ENCODE measurements at regions not wholly inside any gene's neighbourhood (a gene's known extent, or its start where the extent isn't known, plus 50 kb on each side); places are given as distances from the start of the nearest gene placed in this dataset.

DNA sequence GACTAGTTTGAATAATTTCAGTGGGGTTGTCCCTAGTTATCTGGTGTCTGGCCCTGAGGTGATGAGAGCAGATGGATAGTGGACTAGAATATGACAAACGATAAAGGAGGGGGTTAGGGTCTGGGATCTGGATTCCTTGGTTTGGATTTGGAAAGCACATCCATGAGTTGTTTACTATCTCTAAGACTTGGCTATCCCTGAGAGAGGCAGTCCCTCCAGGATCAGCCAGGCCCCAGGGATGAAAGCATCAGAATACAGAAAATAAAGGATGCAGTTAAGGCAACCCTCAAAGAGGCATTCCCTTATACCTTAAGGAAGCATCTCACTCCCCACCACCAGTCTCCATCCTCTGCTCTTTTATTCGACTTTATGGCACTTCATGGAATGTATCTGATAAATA lies 230.7 kb downstream of the NHLRC3 start:
- TF ChIP-seq, protein P1, sequence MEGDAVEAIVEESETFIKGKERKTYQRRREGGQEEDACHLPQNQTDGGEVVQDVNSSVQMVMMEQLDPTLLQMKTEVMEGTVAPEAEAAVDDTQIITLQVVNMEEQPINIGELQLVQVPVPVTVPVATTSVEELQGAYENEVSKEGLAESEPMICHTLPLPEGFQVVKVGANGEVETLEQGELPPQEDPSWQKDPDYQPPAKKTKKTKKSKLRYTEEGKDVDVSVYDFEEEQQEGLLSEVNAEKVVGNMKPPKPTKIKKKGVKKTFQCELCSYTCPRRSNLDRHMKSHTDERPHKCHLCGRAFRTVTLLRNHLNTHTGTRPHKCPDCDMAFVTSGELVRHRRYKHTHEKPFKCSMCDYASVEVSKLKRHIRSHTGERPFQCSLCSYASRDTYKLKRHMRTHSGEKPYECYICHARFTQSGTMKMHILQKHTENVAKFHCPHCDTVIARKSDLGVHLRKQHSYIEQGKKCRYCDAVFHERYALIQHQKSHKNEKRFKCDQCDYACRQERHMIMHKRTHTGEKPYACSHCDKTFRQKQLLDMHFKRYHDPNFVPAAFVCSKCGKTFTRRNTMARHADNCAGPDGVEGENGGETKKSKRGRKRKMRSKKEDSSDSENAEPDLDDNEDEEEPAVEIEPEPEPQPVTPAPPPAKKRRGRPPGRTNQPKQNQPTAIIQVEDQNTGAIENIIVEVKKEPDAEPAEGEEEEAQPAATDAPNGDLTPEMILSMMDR (IDR thresholded peaks at IDR 0.05; ENCODE audit: extremely low read depth, missing control alignments) = no peak

DNA sequence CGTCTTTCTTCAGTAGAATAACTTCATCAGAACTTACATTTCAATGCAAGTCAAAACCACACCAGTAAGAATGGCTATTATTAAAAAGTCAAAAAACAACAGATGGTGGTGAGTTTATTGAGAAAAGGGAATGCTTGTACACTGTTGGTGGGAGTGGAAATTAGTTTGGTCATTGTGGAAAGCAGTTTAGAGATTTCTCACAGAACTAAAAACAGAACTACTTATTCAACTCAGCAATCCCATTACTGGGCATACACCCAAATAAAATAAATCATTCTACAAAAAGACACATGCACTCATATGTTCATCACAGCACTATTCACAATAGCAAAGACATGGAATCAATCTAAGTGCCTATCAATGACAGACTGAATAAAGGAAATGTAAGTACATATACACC lies 231.2 kb downstream of the NHLRC3 start:
- no peak for DNase-seq (ENCODE audit: low spot score)
- TF ChIP-seq, protein P1 (IDR thresholded peaks at IDR 0.05; ENCODE audit: extremely low read depth, missing control alignments) = no peak

More for the DNA sequence above, 230.7 kb downstream of the NHLRC3 start:
- DNase-seq (ENCODE audit: low spot score) = no peak

DNA sequence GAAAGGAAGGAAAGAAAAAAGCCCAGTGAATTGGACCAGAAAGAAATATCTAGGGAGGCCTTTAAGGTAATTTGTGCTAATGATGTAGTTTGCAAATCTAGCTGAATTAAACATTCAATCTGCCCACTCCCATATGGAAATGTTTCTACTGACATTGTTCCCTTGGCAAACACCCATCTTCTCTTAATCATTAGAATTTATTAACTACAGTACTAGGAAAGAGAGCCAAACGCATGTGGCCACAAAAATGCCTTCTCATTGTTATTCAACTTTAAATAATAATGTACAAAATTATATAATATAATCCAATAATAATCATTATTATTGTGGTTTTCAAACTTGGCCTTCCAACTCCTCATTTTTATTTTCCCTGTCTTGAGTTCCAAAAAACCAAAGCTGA lies 234.7 kb downstream of the NHLRC3 start:
- TF ChIP-seq, protein P1 (IDR thresholded peaks at IDR 0.05; ENCODE audit: extremely low read depth, missing control alignments) = no peak
- DNase-seq (ENCODE audit: low spot score) = no peak

DNA sequence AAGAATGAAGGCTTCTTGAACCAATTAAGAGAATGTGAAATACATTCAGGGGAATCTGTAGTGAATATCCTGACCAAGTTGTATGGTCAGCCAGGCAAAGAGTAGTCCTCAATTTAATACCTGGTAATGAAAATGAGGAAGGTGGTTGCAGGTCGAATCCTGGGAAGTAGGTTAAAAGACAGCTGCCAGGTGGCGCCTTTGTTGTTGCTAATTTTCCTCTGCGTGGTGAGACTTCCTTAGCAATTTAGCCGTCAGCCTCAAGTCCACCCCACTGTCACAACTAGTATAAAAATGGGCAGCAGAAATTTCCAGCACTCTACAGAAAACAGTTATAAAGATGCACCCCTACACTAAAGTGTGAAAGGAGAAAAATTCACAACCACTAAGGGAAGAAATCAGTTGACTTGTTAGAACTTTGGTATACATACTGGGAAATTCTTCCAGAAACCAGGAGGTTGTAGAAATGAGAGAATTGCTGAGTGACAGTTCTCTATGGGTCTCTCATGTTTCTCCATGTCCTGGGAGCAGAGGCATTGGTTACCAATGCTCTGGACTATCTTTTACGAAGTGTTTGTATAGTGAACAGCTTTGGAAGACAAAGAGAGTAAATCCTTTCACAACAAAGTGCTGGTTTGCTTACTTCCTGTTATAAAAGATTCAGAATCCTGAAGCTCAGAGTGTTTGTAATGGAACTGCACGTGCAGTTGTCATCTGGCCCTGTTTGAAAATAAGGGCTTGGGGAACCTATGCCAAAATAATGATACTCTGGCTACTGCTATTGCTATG lies 235.9 kb downstream of the NHLRC3 start:
- TF ChIP-seq, protein P1 (IDR thresholded peaks at IDR 0.05; ENCODE audit: extremely low read depth, missing control alignments) = no peak
- peak; percentile 9 for DNase-seq (ENCODE audit: low spot score)

DNA sequence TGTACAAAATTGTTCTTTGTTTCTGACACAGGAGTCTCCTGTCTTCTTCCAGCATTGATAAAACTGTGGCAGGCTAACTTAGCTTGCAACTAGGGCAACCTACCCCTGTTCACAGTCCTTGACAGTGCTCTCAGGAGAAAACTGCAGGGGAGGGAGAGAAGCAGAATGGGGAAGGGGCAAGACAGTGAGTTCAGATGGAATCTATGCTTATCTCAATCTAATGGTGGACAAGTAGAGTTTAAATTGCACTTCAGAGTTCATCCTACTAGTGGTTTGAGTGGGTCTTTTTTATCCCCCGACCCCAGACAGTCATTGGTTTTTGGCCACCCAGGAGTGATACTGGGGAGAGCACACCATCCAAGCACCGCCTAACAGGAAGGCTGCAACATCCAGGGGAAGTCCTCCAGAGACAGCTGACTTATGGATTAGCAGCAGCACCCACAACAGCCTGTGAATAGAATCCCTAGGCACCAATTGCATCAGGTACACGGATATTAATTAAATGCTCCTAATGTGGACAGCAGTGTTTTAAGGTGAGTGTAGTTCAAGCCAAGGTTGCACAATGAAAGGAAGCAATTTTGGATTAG lies 236.6 kb downstream of the NHLRC3 start:
- DNase-seq (ENCODE audit: low spot score) = no peak
- TF ChIP-seq, protein P1 (IDR thresholded peaks at IDR 0.05; ENCODE audit: extremely low read depth, missing control alignments) = no peak

DNA sequence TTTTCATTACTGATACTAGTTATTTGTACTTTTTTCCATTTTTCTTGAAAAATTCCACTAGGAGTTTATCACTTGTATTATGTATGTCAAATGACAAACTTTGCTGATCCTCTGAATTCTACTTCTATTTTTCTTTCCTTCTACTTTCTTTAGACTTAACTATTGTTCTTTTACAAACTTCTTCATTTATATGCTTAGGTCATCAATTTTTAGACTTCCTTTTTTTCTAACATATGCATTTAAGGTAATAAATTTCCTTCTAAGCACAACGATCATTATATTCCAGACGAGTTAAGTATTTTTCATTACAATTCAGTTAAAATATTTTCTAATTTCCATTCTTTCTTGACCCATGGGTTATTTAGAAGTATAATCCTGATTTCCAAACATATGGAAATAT lies 240.8 kb downstream of the NHLRC3 start:
- DNase-seq (ENCODE audit: low spot score) = no peak
- TF ChIP-seq, protein P1 (IDR thresholded peaks at IDR 0.05; ENCODE audit: extremely low read depth, missing control alignments) = no peak

DNA sequence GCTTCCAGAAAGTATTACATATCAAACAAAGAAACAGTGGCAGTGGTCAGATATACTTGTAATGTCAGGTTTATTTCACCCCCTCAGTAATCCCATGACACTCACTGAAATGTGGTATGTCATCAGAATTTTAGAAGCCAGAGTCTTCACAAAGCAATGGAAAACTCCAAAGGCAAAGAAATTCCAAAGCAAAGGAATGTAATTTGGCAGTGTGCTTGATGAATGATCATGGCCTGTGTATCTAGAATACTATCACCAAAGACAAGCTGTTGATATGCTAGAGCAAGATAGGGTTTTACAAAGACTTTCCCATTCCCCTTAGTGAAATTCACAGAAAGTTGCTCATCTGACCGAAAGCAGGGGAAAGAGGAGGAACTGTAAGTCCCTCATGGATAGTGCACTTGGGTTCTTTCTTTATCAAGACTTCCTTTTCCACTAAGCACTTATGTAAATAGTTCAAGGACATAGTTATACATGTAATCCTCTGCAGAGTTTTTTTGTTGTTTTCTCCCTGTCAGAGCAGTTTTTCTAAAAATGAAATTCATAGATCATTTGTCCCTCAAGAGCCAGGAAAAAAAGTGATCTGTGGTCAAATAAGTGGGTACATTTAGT lies 243.4 kb downstream of the NHLRC3 start:
- TF ChIP-seq, protein P1 (IDR thresholded peaks at IDR 0.05; ENCODE audit: extremely low read depth, missing control alignments) = no peak
- DNase-seq (ENCODE audit: low spot score) = no peak
